Parathyroid adenoma (tissue), 2 donors: ENCODE measurements at regions not wholly inside any gene's neighbourhood (a gene's known extent, or its start where the extent isn't known, plus 50 kb on each side); places are given as distances from the start of the nearest gene placed in this dataset.

ENCODE experiments used
- H2AFZ ChIP-seq: fragments of 300-600 bp; sonication (generic); one replicate; pipeline ENCODE4 v1.7.0; 2017; ENCODE audit warnings: antibody characterized with exemption, mild to moderate bottlenecking
- H3K27ac ChIP-seq: fragments of 300-600 bp; sonication (generic); one replicate; pipeline ENCODE4 v1.7.0; 2017
- H3K27me3 ChIP-seq: fragments of 300-600 bp; sonication (generic); one replicate; pipeline ENCODE4 v1.7.0; 2017; ENCODE audit warnings: low read length; ENCODE audit not compliant: control insufficient read depth, insufficient read depth
- H3K36me3 ChIP-seq: fragments of 300-600 bp; sonication (generic); one replicate; pipeline ENCODE4 v1.7.0; 2017; ENCODE audit warnings: low read length; ENCODE audit not compliant: control insufficient read depth, insufficient read depth
- H3K4me1 ChIP-seq: fragments of 300-600 bp; sonication (generic); one replicate; pipeline ENCODE4 v1.7.0; 2017; ENCODE audit warnings: control low read depth
- H3K4me2 ChIP-seq: fragments of 300-600 bp; sonication (generic); one replicate; pipeline ENCODE4 v1.7.0; 2017; ENCODE audit warnings: low read length
- H3K4me3 ChIP-seq: fragments of 300-600 bp; sonication (generic); one replicate; pipeline ENCODE4 v1.7.0; 2017; ENCODE audit warnings: low read depth, low read length
- H3K79me2 ChIP-seq: fragments of 300-600 bp; sonication (generic); one replicate; pipeline ENCODE4 v1.7.0; 2017; ENCODE audit warnings: control low read depth
- H3K9ac ChIP-seq: fragments of 300-600 bp; sonication (generic); one replicate; pipeline ENCODE4 v1.7.0; 2017; ENCODE audit warnings: mild to moderate bottlenecking
- H3K9me3 ChIP-seq: fragments of 300-600 bp; sonication (generic); one replicate; pipeline ENCODE4 v1.7.0; 2017; ENCODE audit warnings: low read length; ENCODE audit not compliant: control insufficient read depth
- TF ChIP-seq, protein P1 (sequence below): fragments of 300-600 bp; sonication (generic); IDR thresholded peaks from one replicate; pipeline ENCODE4 v1.7.0; 2017; ENCODE audit warnings: antibody characterized with exemption, mild to moderate bottlenecking
- donor health status: primary hyperparathyroidism.

DNA sequence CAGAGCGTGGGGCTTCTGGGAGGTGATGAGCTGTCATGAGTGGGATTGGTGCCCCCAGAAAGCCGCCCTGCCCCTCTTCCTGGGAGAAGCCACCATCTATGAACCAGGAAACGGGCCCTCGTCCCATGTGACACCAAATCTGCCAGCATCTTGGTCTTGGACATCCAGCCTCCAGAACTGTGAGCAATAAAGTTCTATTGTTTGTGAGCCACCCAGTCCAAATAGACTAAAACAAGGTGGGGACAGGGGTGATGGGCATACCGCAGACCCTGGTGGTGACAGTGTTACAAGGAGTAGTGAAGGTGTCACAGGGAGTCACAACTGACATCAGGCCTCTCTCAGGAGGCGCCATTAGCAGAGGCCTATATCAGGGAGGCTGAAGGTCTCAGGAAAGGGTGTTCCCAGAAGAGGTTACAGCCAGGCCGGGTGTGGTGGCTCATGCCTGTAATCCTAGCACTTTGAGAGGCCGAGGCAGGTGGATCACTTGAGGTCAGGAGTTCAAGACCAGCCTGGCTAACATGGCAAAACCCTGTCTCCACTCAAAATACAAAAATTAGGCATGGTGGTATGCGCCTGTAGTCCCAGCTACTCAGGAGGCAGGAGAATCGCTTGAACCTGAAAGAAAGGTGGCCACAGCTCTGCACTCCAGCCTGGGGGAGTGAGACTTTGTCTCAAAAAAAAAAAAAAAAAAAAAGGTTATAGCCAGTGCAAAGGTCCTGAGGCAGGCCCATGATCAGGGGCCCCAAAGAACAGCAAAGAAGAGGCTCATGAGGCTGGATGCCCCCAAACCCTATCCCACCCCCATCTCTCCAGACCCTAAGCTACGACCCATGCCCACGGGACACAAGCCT lies 53.0 kb downstream of the NCOR2 start:
- no peak overlapping the region for H3K27ac ChIP-seq
- H3K9ac ChIP-seq = no peak overlapping the region
- H3K27me3 ChIP-seq = no peaks in the 10 kb centered on the region
- H3K79me2 ChIP-seq = peaks cover 69% of the 10 kb centered on the region
- no peaks in the 10 kb centered on the region for H3K36me3 ChIP-seq
- peaks cover 24% of the 10 kb centered on the region for H3K4me1 ChIP-seq
- H3K9me3 ChIP-seq = no peaks in the 10 kb centered on the region
- no peak overlapping the region for H3K4me2 ChIP-seq
- TF ChIP-seq, protein P1, sequence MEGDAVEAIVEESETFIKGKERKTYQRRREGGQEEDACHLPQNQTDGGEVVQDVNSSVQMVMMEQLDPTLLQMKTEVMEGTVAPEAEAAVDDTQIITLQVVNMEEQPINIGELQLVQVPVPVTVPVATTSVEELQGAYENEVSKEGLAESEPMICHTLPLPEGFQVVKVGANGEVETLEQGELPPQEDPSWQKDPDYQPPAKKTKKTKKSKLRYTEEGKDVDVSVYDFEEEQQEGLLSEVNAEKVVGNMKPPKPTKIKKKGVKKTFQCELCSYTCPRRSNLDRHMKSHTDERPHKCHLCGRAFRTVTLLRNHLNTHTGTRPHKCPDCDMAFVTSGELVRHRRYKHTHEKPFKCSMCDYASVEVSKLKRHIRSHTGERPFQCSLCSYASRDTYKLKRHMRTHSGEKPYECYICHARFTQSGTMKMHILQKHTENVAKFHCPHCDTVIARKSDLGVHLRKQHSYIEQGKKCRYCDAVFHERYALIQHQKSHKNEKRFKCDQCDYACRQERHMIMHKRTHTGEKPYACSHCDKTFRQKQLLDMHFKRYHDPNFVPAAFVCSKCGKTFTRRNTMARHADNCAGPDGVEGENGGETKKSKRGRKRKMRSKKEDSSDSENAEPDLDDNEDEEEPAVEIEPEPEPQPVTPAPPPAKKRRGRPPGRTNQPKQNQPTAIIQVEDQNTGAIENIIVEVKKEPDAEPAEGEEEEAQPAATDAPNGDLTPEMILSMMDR = no peak
- H3K4me3 ChIP-seq = no peak overlapping the region
- no peak overlapping the region for H2AFZ ChIP-seq

DNA sequence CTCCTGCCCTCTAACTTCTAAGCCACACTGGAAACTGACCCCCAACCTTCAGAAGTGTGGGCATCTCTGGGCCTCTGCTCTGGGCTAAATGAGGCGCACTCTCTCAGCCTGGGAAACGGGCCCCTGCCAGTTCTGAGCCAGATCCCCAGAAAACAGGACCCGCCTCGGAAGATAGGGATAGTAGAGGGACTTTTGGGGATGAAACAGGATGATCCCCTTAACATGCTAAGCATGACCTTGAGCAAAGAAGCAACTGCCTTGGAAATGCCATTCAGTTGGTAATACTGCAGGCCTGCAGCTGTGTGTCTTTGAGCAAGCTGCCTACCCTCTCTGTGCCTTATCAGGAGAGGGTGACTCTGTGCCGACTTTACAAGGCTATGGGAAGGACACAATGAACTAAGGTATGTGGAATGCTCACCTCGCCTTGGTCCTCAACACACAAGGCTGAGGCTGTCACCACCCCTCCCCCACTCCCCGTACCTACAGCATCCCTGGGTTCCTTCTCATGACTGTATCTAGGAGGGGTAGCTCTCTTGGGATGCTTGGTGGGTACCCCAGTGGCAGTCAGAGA lies 54.0 kb downstream of the NCOR2 start:
- Histone ChIP-seq H3K4me3 (no peak overlapping the region), H3K27ac (no peak overlapping the region), H3K4me1 (peaks cover 26% of the 10 kb centered on the region), H3K79me2 (peaks cover 73% of the 10 kb centered on the region), H3K9me3 (no peaks in the 10 kb centered on the region), H3K27me3 (no peaks in the 10 kb centered on the region), H2AFZ (no peak overlapping the region), H3K36me3 (no peaks in the 10 kb centered on the region), H3K4me2 (no peak overlapping the region), H3K9ac (no peak overlapping the region)
- TF ChIP-seq, protein P1 = no peak

DNA sequence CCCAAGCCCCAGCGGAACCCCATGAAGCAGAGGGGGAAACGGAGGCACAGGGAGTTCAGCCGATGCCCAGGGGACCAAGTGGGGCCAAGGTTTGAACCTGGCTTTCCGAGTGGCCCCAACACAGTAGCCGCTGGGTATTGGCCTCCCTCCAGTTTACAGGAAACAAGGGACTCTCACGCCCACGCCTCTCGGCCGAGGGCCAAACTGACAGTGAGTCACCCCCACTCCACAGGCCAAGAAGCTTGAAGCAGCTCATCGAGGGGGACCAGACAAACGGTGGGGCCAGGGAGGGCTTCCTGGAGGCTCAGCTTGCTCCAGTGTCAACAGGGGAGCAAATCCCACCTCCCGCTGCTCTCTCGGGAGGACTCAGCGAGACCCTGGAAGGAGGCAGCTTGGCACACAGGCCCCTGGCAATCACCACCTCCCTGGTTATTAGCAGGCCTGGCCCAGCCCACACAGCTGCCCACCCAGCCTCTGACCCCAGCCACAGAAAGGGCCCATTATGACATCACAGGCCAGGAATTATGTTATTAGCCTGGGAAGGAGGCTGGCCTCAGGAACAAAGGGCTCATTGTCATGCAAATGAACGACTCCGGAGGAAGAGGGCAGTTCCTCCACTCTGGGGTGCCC lies 54.6 kb downstream of the NCOR2 start:
- Histone ChIP-seq H3K36me3 (no peaks in the 10 kb centered on the region), H3K4me1 (peaks cover 26% of the 10 kb centered on the region)

DNA sequence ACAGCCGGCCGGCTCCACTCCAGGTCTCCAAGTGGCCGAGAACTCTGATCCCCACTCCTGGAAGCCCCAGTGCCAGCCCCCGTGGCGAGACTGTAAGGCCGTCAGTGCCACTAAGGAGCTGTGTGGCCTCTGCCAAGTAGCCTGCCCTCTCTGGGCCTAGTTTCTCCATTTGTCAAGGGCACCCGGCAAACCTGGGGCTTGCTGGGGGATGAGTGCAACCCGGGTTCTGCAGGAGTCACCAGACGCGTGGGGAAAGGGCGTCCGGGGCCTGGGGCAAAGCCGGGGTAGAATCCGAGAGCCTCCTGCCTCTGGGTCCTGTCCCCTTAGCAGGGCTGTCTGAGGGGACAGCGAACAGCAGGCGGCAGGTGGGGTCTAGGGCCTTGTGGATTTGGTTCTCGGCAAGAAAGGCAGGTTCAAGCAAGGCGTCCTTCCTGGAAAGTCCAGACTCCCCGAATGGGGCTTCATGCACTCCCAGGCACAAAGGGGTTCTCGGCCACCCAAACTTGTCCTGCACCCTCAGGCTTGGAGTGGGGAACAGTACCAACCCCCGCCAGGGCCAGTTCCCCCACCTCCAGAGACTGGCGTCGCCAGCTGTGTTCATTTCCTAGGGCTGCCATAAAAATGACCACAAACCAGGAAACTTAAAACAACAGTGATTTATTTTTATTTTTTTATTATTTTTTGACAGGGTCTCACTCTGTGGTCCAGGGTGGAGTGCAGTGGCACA lies 56.0 kb downstream of the NCOR2 start:
- H3K4me1 ChIP-seq = peaks cover 21% of the 10 kb centered on the region
- no peak overlapping the region for H3K27ac ChIP-seq
- no peaks in the 10 kb centered on the region for H3K9me3 ChIP-seq

More for the DNA sequence above, 54.6 kb downstream of the NCOR2 start:
- peaks cover 79% of the 10 kb centered on the region for H3K79me2 ChIP-seq
- no peaks in the 10 kb centered on the region for H3K9me3 ChIP-seq
- H3K4me2 ChIP-seq = no peak overlapping the region
- no peak overlapping the region for H3K4me3 ChIP-seq
- H3K27me3 ChIP-seq = no peaks in the 10 kb centered on the region
- no peak overlapping the region for H3K9ac ChIP-seq
- H2AFZ ChIP-seq = no peak overlapping the region
- peak overlapping the region; percentile 44 for H3K27ac ChIP-seq
- TF ChIP-seq, protein P1 = no peak

More for the DNA sequence above, 56.0 kb downstream of the NCOR2 start:
- Histone ChIP-seq H3K4me3 (no peak overlapping the region), H3K79me2 (peaks cover 84% of the 10 kb centered on the region), H3K27me3 (no peaks in the 10 kb centered on the region), H3K9ac (no peak overlapping the region), H3K4me2 (no peak overlapping the region), H3K36me3 (no peaks in the 10 kb centered on the region), H2AFZ (no peak overlapping the region)
- TF ChIP-seq, protein P1 = no peak
